GM21447 (cell line): ENCODE measurements at regions not wholly inside any gene's neighbourhood (a gene's known extent, or its start where the extent isn't known, plus 50 kb on each side); places are given as distances from the start of the nearest gene placed in this dataset.

ENCODE experiments used
- ATAC-seq: cut with Tn5 transposase; IDR thresholded peaks from one replicate; pipeline ENCODE4 v1.9.1; 2021; ENCODE audit not compliant: unreplicated experiment

GRCh38 chr2:71878626-71879508 is 268.8 kb downstream of the CYP26B1 start:
- ATAC-seq: no peak

- no peak for ATAC-seq
Measured at GRCh38 chr2:71877636-71878035, 270.0 kb downstream of the CYP26B1 start.

- no peak for ATAC-seq
Measured at GRCh38 chr2:71876542-71877451, 270.9 kb downstream of the CYP26B1 start.

DNA sequence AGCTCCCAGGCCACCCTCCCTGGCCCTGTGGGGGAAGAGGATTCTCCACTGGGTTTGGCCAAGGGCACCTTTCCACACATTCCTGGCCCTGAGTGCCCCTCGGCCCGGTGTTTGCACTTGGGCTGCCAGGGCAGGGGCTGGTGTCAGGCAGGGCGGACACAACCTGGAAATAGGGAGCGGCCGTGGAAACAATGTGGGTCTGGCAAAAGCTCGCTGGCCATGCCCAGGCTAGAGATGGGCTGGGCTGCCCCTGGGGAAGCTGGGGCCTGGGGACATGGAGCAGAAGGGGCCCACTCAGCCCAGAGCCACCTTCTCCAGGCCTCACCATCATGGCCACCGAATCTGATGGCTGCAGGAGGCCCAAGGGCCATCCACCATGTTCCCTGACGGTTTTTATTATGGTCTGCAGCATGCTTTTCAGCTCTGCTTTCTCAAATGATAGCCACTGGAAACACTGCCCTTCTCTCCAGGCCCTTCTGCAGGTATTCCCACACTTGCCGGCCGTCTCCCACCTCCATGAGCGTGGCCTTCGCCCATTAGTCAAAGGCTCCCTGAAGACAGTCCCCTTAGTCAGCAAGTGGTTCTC is 275.1 kb downstream of the CYP26B1 start:
- no peak for ATAC-seq

DNA sequence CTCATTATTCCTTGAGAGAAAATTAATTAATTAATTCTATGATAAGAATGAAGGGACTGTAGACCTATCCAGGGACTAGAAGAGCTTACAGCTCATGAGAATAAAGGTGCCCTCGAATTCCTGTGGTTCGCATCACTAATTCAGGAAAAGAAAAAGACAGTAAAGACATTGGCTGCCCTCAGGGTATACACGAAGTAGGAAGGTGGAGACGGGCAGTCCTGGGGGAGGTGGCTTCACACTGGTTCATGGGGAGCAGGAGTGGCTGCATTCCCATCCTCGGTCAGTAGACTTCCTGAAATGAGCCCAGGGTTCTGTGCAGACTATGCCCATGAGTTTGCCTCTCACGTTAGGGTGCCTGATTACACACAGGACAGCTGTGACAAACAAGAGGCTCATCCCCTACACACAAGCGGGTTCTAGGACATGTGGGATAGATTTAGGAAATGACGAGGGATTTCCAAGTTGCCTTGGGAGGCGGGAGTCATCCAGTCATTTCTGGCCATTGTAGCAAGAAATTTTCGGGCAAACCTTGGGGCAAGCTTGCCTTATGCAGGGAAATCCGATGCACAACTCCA is 282.2 kb downstream of the CYP26B1 start:
- ATAC-seq: no peak

- no peak for ATAC-seq
Measured at GRCh38 chr2:71864085-71864484, 283.6 kb downstream of the CYP26B1 start.

- ATAC-seq: no peak
Measured at GRCh38 chr2:71863396-71863795, 284.3 kb downstream of the CYP26B1 start.

DNA sequence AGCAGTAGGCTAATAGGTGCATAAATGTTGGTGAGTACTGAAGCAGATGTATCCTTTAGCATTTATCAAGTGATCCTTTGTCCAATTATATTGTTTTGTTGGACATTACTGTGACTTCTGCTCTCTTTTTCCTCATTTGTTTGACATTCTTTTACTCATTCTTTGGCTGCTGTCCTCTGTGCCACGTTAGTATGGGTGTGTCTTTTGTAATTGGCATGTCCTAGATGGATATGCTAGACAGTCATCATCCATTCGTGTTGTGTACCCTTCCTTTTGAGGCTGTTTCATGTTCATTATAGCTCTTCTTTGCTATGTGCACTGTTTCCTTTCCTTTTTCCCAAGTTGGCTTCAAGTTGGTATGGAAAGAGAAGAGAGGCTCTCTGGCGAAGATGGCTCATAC is 284.7 kb downstream of the CYP26B1 start:
- ATAC-seq: no peak

- no peak for ATAC-seq
Measured at GRCh38 chr2:71861186-71862160, 286.2 kb downstream of the CYP26B1 start.

DNA sequence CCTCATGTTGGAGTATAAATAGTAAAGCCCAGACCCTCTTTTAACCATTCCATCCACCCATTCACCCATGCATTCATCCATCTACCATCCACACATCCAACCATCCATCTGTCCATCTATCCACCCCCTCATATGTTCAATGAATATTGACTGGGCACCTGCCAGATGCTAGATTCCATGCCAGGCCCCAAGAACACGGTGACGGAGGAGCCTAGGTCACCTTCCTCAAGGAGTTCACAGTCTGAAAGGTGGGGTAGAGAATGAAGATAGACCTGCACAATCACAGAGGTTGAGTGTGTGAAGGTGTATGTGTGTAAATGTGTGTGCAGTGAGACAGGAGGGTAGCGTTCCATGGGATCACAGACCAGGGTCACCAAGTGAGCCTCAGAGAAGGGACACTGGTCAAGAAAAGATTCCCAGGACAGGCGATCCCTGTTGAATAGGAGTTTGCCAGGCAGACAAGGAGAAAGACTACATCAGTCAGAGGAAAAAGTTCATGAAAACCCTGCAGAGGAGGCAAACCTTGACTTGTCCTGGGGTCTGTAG is 287.2 kb downstream of the CYP26B1 start:
- ATAC-seq: no peak

GRCh38 chr2:71859211-71859847 is 288.3 kb downstream of the CYP26B1 start:
- ATAC-seq: no peak

DNA sequence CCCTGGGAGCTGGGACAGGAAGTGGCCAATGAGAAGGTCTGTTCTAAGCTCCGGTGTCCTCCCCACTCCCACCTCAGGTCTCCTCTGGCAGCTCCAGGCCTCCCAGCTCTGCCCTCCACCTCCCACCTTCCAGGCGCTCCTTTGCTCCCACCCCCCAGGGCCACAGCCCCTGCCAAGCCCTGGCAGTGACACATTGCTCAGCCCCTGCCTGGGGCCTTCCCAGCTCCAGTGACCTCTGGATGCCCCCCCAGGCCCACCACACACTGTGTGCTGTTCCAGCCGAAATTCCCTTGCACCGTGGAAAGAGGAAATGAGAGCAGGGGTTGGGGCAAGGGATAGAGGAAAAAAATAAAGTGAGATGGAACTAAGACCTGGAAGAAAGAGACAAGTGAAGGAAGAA is 289.6 kb downstream of the CYP26B1 start:
- no peak for ATAC-seq

- ATAC-seq: no peak
Measured at GRCh38 chr2:71857636-71858035, 290.0 kb downstream of the CYP26B1 start.

DNA sequence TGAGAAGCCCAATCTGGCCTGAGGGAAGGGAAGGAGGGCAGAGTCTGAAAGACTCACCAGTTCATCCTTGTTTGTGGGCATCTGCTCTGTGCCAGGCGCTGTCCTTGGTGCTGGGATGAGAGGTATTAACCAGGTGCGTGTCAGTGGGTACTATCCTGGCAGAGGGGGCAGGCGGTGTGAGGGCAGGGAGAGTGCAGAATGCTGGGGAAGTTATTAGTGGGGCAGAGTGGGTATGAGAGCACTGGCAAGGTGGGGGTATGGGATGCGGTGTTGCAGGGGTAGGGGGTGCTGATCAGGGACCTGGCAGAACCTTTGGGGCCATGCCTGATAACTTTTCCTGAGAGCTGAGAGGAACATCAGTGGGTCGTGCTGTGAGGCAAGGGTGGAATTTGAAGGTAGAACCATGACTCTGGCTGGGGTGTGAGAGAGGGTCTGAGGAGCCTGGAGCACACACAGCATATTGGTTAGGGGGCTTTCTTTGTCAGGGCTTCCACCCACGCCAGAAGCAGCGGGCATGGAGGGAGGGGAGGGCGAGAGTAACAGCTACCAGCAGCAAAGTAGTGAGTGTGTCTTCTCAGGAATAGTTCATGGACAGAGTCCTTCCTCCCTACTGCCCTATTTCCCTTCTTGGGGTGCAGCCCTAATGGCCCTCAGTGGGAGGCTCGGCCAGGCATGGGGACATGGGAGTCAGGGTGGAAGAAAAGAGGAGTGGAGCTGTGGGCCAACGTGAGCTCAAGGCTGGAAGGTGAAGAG is 290.7 kb downstream of the CYP26B1 start:
- no peak for ATAC-seq

DNA sequence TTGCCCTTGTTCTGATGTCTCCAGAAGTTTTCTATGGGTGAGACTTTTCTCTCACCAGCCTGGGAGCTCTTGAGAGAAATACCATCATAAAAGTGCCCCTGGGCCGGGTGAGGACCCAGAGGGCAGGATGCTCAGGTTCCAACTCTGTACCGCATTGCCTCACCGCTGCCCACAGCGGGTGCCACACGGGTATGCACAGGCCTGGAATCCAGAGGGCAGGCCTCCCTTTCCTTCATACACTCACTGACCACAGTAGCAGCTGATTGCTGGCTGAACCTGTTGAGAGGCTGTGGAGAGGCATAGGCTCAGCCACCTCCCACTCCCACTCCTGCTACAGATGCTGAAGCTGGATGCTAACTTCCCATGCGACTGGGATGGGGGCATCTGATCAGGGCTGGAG is 293.8 kb downstream of the CYP26B1 start:
- no peak for ATAC-seq

GRCh38 chr2:71852141-71852711 is 295.4 kb downstream of the CYP26B1 start:
- ATAC-seq: no peak

DNA sequence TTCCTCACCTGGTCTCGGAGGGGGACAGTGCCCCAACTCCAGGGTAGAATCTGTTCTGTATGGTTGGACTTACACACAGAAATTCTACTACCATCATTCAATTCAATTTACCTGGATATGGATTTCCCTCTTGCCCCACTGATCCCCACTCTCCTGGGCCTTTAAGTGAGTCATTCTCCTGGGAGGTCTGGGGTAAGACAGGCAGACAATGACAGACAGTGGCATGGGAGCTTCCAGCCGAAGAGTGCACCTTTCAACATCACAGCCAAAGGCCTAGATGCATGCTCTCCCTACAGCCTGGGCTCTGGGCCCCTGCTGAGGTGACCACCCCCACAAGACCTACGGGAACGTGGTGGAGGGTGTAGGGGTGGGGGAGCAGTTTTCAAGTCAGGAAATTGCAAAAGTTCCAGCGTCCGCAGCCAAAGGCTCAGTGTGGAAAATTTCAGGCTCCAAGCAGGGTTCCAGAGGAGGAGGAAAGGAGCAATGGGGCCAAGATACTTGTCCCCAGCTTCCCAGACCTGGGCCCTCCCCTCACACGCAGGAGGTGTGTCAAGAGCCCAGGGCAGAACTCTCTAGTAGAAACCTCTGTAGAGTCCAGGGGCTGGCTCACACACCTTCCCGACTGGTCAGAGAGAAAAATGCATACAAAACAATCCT is 296.4 kb downstream of the CYP26B1 start:
- ATAC-seq: no peak
